ENCODE measurements at regions not wholly inside any gene's neighbourhood (a gene's known extent, or its start where the extent isn't known, plus 50 kb on each side); places are given as distances from the start of the nearest gene placed in this dataset.
"Not testable (repeated sequence)": the region's sequence is repeated elsewhere in the genome, so short reads cannot be mapped to it uniquely, and the experiment has no call there.

DNA sequence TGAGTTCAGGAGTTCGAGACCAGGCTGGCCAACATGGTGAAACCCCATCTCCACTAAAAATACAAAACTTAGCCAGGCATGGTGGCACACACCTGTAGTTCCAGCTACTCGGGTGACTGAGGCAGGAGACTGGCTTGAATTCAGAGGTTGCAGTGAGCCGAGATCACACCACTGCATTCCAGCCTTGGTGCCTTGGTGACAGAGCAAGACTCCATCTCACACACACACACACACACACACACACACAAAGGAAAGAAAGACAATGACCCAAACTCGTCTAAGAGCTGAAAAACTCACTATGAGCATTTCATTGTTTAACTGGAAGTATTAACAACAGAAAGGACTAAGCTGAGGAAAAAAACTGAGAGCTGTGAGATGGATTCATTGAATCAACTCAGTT lies 95.6 kb upstream of the ANKRD20A1 start:
- H3K9me3 ChIP-seq; H3K36me3 ChIP-seq; H3K4me1 ChIP-seq; H3K27me3 ChIP-seq; H3K4me3 ChIP-seq; H3K27ac ChIP-seq; in situ Hi-C loops (cut with MboI; ENCODE audit: low pct_ligation_motif_present in 1 of 4, low pct_unique_long_range_greater_than_20kb in 1 of 4, low sequenced_read_pairs in 3 of 4); DNase-seq; intact Hi-C loops (cut with DNase I; ENCODE audit: low total_unique reads): not testable (repeated sequence)
- WGBS, 2 donors (ENCODE audit: low coverage in 1 of 2), result 65% methylated on average over 2 of the region's 4 CpGs; no CpG with 5 or more reads in 1 of the 2 donors

DNA sequence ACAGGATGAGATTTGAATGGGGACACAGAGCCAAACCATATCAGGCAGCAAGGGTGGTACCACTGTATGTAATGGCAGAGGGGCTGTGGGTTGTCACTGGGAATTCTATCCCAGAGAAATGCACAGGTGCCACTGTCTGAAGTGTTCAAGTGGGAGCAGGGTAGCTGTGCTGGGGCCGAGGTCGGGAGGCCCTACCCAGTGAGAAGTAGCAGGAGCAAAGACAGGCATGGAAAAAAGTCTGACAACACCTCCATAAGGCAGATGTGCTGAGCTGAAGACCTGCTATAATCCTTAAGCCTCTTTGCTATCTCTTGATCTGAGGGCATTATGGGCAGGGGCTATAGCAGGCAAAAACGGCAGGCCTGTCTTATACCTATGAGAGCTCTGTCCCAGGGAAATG lies 86.9 kb upstream of the ANKRD20A1 start:
- DNase-seq; H3K27ac ChIP-seq; H3K27me3 ChIP-seq; intact Hi-C loops (cut with DNase I; ENCODE audit: low total_unique reads); H3K9me3 ChIP-seq; H3K4me1 ChIP-seq; H3K36me3 ChIP-seq; in situ Hi-C loops (cut with MboI; ENCODE audit: low pct_ligation_motif_present in 1 of 4, low pct_unique_long_range_greater_than_20kb in 1 of 4, low sequenced_read_pairs in 3 of 4); H3K4me3 ChIP-seq: not testable (repeated sequence)
- 86% methylated on average over 2 of the region's 3 CpGs; no CpG with 5 or more reads in 1 of the 2 donors for WGBS, 2 donors (ENCODE audit: low coverage in 1 of 2)

- 83 to 87% methylated on average over 4 to 5 of the region's 7 CpGs for WGBS, 2 donors (ENCODE audit: low coverage in 1 of 2)
- H3K4me3 ChIP-seq; H3K36me3 ChIP-seq; H3K27me3 ChIP-seq; DNase-seq; H3K4me1 ChIP-seq; intact Hi-C loops (cut with DNase I; ENCODE audit: low total_unique reads); H3K9me3 ChIP-seq; H3K27ac ChIP-seq; in situ Hi-C loops (cut with MboI; ENCODE audit: low pct_ligation_motif_present in 1 of 4, low pct_unique_long_range_greater_than_20kb in 1 of 4, low sequenced_read_pairs in 3 of 4): not testable (repeated sequence)
These were observed 58.6 kb upstream of the ANKRD20A1 start for GRCh38 chr9:67800170-67800569.

Small RNA genes lying in the stretch of these regions (small RNA-seq; reads per million reads assigned to genes)
- gene AL627230.1 (0 reads per million in 4 donors), gene AL627230.3 (0 reads per million in 4 donors), gene AL627230.5 (0 reads per million in 4 donors), gene AL627230.6 (0 reads per million in 4 donors), gene AL627230.8 (0 reads per million in 4 donors), gene FAM27B (0 reads per million in 4 donors), gene RF00156 (0 reads per million in 4 donors), gene RN7SL787P (0 reads per million in 4 donors)

Measured in transverse colon (tissue), 4 donors.